Erythroblast (primary cell): ENCODE measurements at regions not wholly inside any gene's neighbourhood (a gene's known extent, or its start where the extent isn't known, plus 50 kb on each side); places are given as distances from the start of the nearest gene placed in this dataset.

ENCODE experiments used
- GATA1 ChIP-seq: IDR thresholded peaks from 2 replicates; pipeline ENCODE4 v1.6.1; 2011; ENCODE audit warnings: low read depth, mild to moderate bottlenecking, control low read depth, low read length, moderate library complexity
- POLR2A ChIP-seq: IDR thresholded peaks from 2 replicates; pipeline ENCODE4 v1.6.1; 2011; ENCODE audit warnings: mild to moderate bottlenecking, low read length

DNA sequence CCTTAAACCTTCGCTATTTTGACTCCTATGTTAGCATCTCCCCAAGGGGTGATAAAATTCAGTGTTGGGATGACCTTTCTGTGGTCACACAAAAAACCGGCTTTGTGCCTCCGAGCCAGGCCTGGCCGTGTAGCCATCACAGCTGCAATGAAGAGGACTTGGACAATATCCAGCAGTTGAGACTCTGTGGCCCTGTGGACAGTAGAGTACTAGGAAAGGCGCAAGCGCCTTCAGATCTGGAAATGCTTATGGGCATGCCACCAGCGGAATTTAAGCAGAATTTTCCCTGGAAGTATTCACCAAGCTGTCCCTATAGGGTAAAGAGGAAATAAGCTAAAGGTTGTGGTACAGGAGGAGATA, 63.3 kb upstream of the SLC2A12 start:
- TF ChIP-seq POLR2A, result no peak
- no peak for TF ChIP-seq GATA1
